DOHH2 (cell line): ENCODE measurements at regions not wholly inside any gene's neighbourhood (a gene's known extent, or its start where the extent isn't known, plus 50 kb on each side); places are given as distances from the start of the nearest gene placed in this dataset.

Source experiments
- EZH2phosphoT487 ChIP-seq: fragments of 200-600 bp; sonication (generic); IDR thresholded peaks from 2 replicates; pipeline ENCODE4 v1.6.1; 2017; ENCODE audit warnings: borderline replicate concordance, mild to moderate bottlenecking, antibody characterized with exemption, low read length, moderate library complexity, mixed read lengths
- TF ChIP-seq, protein P1 (sequence below): fragments of 200-600 bp; sonication (generic); IDR thresholded peaks from one replicate; pipeline ENCODE4 v1.5.1; 2014; ENCODE audit warnings: antibody characterized with exemption, mild to moderate bottlenecking, low read depth, low read length; ENCODE audit not compliant: poor library complexity, severe bottlenecking

DNA sequence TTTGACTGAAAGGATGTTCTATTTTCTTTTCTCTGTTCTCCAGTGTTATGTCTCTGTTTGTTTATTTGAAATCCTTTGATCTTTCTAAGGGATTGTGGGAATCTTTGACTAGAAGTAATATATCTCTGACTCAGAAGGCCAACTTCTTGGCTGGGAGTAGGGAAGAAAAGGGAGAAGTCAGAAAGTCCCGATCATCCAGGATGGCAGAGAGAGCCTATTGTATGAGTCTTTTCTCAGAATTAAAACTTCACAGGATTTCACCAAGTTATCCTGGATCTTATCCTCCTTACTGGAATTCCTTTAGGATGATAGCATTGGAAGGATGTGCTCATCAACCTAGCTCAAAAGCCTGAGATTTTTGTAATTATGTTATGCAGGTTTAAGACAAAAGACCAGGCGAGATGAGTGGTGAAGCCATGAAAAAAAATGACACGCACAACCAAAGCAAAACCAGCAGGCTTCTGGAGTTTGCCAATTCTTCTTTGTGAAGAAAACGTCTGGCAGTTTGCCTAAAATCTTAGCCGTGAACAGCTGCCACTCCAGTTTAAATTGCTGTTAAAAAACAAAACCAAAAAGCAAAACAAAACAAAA is 383.6 kb upstream of the SMIM21 start:
- TF ChIP-seq, protein P1, sequence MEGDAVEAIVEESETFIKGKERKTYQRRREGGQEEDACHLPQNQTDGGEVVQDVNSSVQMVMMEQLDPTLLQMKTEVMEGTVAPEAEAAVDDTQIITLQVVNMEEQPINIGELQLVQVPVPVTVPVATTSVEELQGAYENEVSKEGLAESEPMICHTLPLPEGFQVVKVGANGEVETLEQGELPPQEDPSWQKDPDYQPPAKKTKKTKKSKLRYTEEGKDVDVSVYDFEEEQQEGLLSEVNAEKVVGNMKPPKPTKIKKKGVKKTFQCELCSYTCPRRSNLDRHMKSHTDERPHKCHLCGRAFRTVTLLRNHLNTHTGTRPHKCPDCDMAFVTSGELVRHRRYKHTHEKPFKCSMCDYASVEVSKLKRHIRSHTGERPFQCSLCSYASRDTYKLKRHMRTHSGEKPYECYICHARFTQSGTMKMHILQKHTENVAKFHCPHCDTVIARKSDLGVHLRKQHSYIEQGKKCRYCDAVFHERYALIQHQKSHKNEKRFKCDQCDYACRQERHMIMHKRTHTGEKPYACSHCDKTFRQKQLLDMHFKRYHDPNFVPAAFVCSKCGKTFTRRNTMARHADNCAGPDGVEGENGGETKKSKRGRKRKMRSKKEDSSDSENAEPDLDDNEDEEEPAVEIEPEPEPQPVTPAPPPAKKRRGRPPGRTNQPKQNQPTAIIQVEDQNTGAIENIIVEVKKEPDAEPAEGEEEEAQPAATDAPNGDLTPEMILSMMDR = no peak
- TF ChIP-seq EZH2phosphoT487 = no peak
